HepG2 (cell line): ENCODE measurements at regions not wholly inside any gene's neighbourhood (a gene's known extent, or its start where the extent isn't known, plus 50 kb on each side); places are given as distances from the start of the nearest gene placed in this dataset.

Experiments
- ATAC-seq: fragments of 200-7000 bp; cut with Tn5 transposase; 3 replicates; pipeline ENCODE4 v1.9.1; 2020; ENCODE audit warnings: mild to moderate bottlenecking, moderate library complexity
- BruUV-seq: library from RNA; stranded (reverse); fragments of 400-500 nt; replicated peaks from 2 replicates; lab custom pipeline; 2021; lab: Mats Ljungman, UMichigan
- CTCF ChIA-PET: fragments of 300-600 bp; formaldehyde crosslinking; extraction: SDS; loops from one replicate; lab custom pipeline; 2021; ENCODE audit warnings: low total read pairs, inconsistent platforms, low intra/inter-chr PET ratio; lab: Yijun Ruan, JAX
- POLR2A ChIA-PET: fragments of 350-600 bp; sonication (Branson Sonifier 250); formaldehyde crosslinking; loops from one replicate; lab custom pipeline; 2020; ENCODE audit warnings: antibody characterized with exemption, inconsistent platforms; lab: Yijun Ruan, JAX
- DNase-seq: peaks from one replicate; pipeline ENCODE4 v3.0.0-alpha.2; 2015; ENCODE audit warnings: low spot score
- FAIRE-seq: peaks from 3 replicates; lab custom pipeline; 2011; peaks lifted over from hg19 to GRCh38; lab: Jason Lieb, UNC
- H2AFZ ChIP-seq: one replicate; pipeline ENCODE4 v1.6.1; 2011; ENCODE audit warnings: low read length, inconsistent platforms
- H3K27ac ChIP-seq: fragments of 300-600 bp; 3 replicates; pipeline ENCODE4 v1.8.0; 2011; ENCODE audit warnings: mixed run types, mild to moderate bottlenecking, mixed read lengths, low read length, inconsistent platforms; ENCODE audit not compliant: insufficient read depth; ENCODE audit errors: extremely low read length
- H3K27me3 ChIP-seq, 2 experiments: fragments of 200-600 bp in 1 of 2; 2 replicates in 1 of 2; 3 replicates in 1 of 2; pipeline versions ENCODE4 v1.6.0 to v1.8.0; 2011; ENCODE audit warnings: low read length in 2 of 2, mild to moderate bottlenecking in 2 of 2, moderate library complexity in 2 of 2, inconsistent platforms in 1 of 2; ENCODE audit not compliant: insufficient read depth in 2 of 2, control insufficient read depth in 1 of 2
- H3K36me3 ChIP-seq, 2 experiments: fragments of 200-600 bp in 1 of 2; replicated peaks in 1 of 2; 2 replicates in 1 of 2; 3 replicates in 1 of 2; pipeline versions ENCODE4 v1.5.1 to v1.8.0; 2011; ENCODE audit warnings: low read length in 2 of 2, inconsistent platforms in 1 of 2; ENCODE audit not compliant: insufficient read depth in 2 of 2, control insufficient read depth in 1 of 2
- H3K4me1 ChIP-seq: 2 replicates; pipeline ENCODE4 v1.5.1; 2012; ENCODE audit warnings: low read length, inconsistent platforms; ENCODE audit not compliant: insufficient read depth
- H3K4me2 ChIP-seq: 2 replicates; pipeline ENCODE4 v1.6.0; 2011; ENCODE audit warnings: low read depth, low read length, inconsistent platforms
- H3K4me3 ChIP-seq, 3 experiments: fragments of 200-600 bp in 1 of 3; sonication (generic), shearing (Covaris generic) in 1 of 3; replicated peaks in 1 of 3; 2 replicates each; pipeline ENCODE4 v1.5.1; 2011 to 2016; ENCODE audit warnings: low read length in 3 of 3, inconsistent platforms in 2 of 3, low read depth in 2 of 3, mild to moderate bottlenecking in 2 of 3, control low read depth in 1 of 3, mixed read lengths in 1 of 3; ENCODE audit not compliant: insufficient read depth in 1 of 3
- H3K79me2 ChIP-seq: one replicate; pipeline ENCODE4 v1.6.1; 2011; ENCODE audit warnings: low read length, inconsistent platforms; ENCODE audit not compliant: insufficient read depth
- H3K9ac ChIP-seq: 2 replicates; pipeline ENCODE4 v1.6.0; 2011; ENCODE audit warnings: mild to moderate bottlenecking, low read depth, low read length, inconsistent platforms; ENCODE audit not compliant: insufficient read depth
- H3K9me3 ChIP-seq: 2 replicates; pipeline ENCODE4 v1.5.1; 2012; ENCODE audit warnings: mild to moderate bottlenecking, low read length
- H4K20me1 ChIP-seq: 2 replicates; pipeline ENCODE4 v1.6.0; 2011; ENCODE audit warnings: inconsistent platforms, mild to moderate bottlenecking, low read length, moderate library complexity; ENCODE audit not compliant: insufficient read depth
- BHLHE40 ChIP-seq: IDR thresholded peaks from 2 replicates; pipeline ENCODE4 v1.6.1; 2011; ENCODE audit warnings: low read length, improper control_type of control experiment
- ISX ChIP-seq: sonication (generic); formaldehyde crosslinking; conservative IDR thresholded peaks from 2 replicates; pipeline ENCODE4 v1.5.0; 2020; ENCODE audit warnings: missing genetic modification reagents
- KAT7 ChIP-seq: IDR thresholded peaks from 2 replicates; pipeline ENCODE4 v1.6.1; 2018; ENCODE audit warnings: borderline replicate concordance, missing compliant biosample characterization
- MTA1 ChIP-seq: sonication (generic); formaldehyde crosslinking; IDR thresholded peaks from 2 replicates; pipeline ENCODE4 v1.4.0; 2020; ENCODE audit warnings: missing genetic modification reagents, mild to moderate bottlenecking, borderline replicate concordance
- MTF1 ChIP-seq: sonication (generic); formaldehyde crosslinking; IDR thresholded peaks from 2 replicates; pipeline ENCODE4 v1.5.0; 2020; ENCODE audit warnings: missing genetic modification reagents
- NFIC ChIP-seq: IDR thresholded peaks from 2 replicates; pipeline ENCODE4 v1.6.1; 2012; ENCODE audit warnings: mild to moderate bottlenecking, low read length, inconsistent platforms
- POLR2G ChIP-seq: fragments of 200-400 bp; formaldehyde crosslinking; IDR thresholded peaks from 2 replicates; pipeline ENCODE4 v1.6.1; 2018; ENCODE audit warnings: mild to moderate bottlenecking, low read depth, low read length, moderate library complexity
- SOX13 ChIP-seq, 3 experiments: fragments of 450-650 bp in 1 of 3; sonication (generic) in 1 of 3; formaldehyde crosslinking in 1 of 3; IDR thresholded peaks in 2 of 3; conservative IDR thresholded peaks in 1 of 3; 2 replicates each; pipeline versions ENCODE4 v1.5.0 to v1.6.1; 2016 to 2020; ENCODE audit warnings: antibody characterized with exemption in 1 of 3, mild to moderate bottlenecking in 1 of 3, missing compliant biosample characterization in 1 of 3, missing genetic modification reagents in 1 of 3, moderate library complexity in 1 of 3
- XBP1 ChIP-seq: sonication (generic); formaldehyde crosslinking; IDR thresholded peaks from 2 replicates; pipeline ENCODE4 v1.5.0; 2020; ENCODE audit warnings: missing genetic modification reagents
- ZBTB20 ChIP-seq: sonication (generic); formaldehyde crosslinking; IDR thresholded peaks from 2 replicates; pipeline ENCODE4 v1.8.1; 2023; ENCODE audit warnings: missing genetic modification reagents, low read depth, mild to moderate bottlenecking, borderline replicate concordance
- ZNF10 ChIP-seq: sonication (generic); formaldehyde crosslinking; IDR thresholded peaks from 2 replicates; pipeline ENCODE4 v1.4.0; 2020; ENCODE audit warnings: mild to moderate bottlenecking, low read depth, missing genetic modification reagents, borderline replicate concordance
- ZNF225 ChIP-seq: sonication (generic); formaldehyde crosslinking; IDR thresholded peaks from 2 replicates; pipeline ENCODE4 v1.4.0; 2020; ENCODE audit warnings: mild to moderate bottlenecking, missing genetic modification reagents
- ZNF331 ChIP-seq: sonication (generic); formaldehyde crosslinking; IDR thresholded peaks from 2 replicates; pipeline ENCODE4 v1.4.0; 2020; ENCODE audit warnings: missing genetic modification reagents
- ZNF615 ChIP-seq: sonication (generic); formaldehyde crosslinking; IDR thresholded peaks from 2 replicates; pipeline ENCODE4 v1.5.0; 2020; ENCODE audit warnings: mild to moderate bottlenecking, missing genetic modification reagents, borderline replicate concordance
- ZNF674 ChIP-seq: sonication (generic); formaldehyde crosslinking; IDR thresholded peaks from 2 replicates; pipeline ENCODE4 v1.5.0; 2020; ENCODE audit warnings: low read depth, mild to moderate bottlenecking, missing genetic modification reagents
- ZNF720 ChIP-seq: sonication (generic); formaldehyde crosslinking; IDR thresholded peaks from 2 replicates; pipeline ENCODE4 v1.4.0; 2020; ENCODE audit warnings: missing genetic modification reagents
- WGBS: methylation state at CpG from one replicate; pipeline ENCODE4 v1.1.6; 2017; ENCODE audit warnings: low lambda C conversion rate; 5-methylcytosine and 5-hydroxymethylcytosine counted together
- in situ Hi-C: cut with HindIII; loops from 2 replicates; pipeline ENCODE4 v1.10.0; 2017; ENCODE audit warnings: low pct_unique_long_range_greater_than_20kb; ENCODE audit not compliant: extremely low pct_ligation_motif_present
- intact Hi-C: fragments of 100-400 bp; cut with micrococcal nuclease; formaldehyde crosslinking; loops from one replicate; pipeline ENCODE4 v1.10.0; 2022; ENCODE audit not compliant: unreplicated experiment
- TF ChIP-seq, protein P1 (sequence below): sonication (generic); formaldehyde crosslinking; IDR thresholded peaks from 2 replicates; pipeline ENCODE4 v1.8.1; 2023; ENCODE audit warnings: mild to moderate bottlenecking, missing genetic modification reagents
- TF ChIP-seq, protein P2 (sequence below): sonication (generic); formaldehyde crosslinking; IDR thresholded peaks from 2 replicates; pipeline ENCODE4 v1.4.0; 2020; ENCODE audit warnings: missing genetic modification reagents
- TF ChIP-seq, protein P3 (sequence below): sonication (generic); formaldehyde crosslinking; IDR thresholded peaks from 2 replicates; pipeline ENCODE4 v1.9.0; 2022; ENCODE audit warnings: missing genetic modification reagents, mild to moderate bottlenecking, borderline replicate concordance
- TF ChIP-seq, protein P4 (sequence below): sonication (generic); formaldehyde crosslinking; IDR thresholded peaks from 2 replicates; pipeline ENCODE4 v1.5.0; 2020; ENCODE audit warnings: missing genetic modification reagents

GRCh38 chr18:44186001-44186400 lies 494.7 kb upstream of the SETBP1 start:
- ChIA-PET POLR2A (no interaction called here), CTCF (no interaction called here)
- FAIRE-seq (no peak), ATAC-seq (no peak), DNase-seq (no peak)
- Histone ChIP-seq H3K9ac (no peak overlapping the region), H3K9me3 (0 out of 2 replicates have a peak, but pooled peaks cover 4% of the 10 kb centered on the region), H4K20me1 (no peaks in the 10 kb centered on the region), H3K4me1 (no peaks in the 10 kb centered on the region), H3K79me2 (no peaks in the 10 kb centered on the region), H3K27me3 (no peaks in the 10 kb centered on the region), H3K36me3 (no peaks in the 10 kb centered on the region), H3K4me3 (no peak overlapping the region), H2AFZ (no peak overlapping the region), H3K4me2 (no peak overlapping the region), H3K27ac (no peak overlapping the region)
- WGBS: 0% methylated on average over 3 of the region's 3 CpGs
- in situ Hi-C loops (no loop called here), intact Hi-C loops (no loop called here)
- no TSS peak for BruUV-seq
- TF ChIP-seq ZNF720 (CRISPR knock-in tag) (no peak), XBP1 (CRISPR knock-in tag) (no peak), ZNF225 (no peak), ZBTB20 (CRISPR knock-in tag) (no peak), KAT7 (no peak), SOX13 (IDR thresholded peaks at IDR 0.05) (no peak), SOX13 (CRISPR knock-in tag; conservative IDR thresholded peaks at IDR 0.05 in 1 of 2, IDR thresholded peaks at IDR 0.05 in 1 of 2) (no peak), BHLHE40 (no peak), MTF1 (no peak), POLR2G (no peak), MTA1 (CRISPR knock-in tag) (no peak), ZNF331 (CRISPR knock-in tag) (no peak), ZNF10 (no peak), ZNF615 (CRISPR knock-in tag) (no peak), ZNF674 (no peak), ISX (CRISPR knock-in tag) (no peak), NFIC (no peak)
- TF ChIP-seq, protein P1, sequence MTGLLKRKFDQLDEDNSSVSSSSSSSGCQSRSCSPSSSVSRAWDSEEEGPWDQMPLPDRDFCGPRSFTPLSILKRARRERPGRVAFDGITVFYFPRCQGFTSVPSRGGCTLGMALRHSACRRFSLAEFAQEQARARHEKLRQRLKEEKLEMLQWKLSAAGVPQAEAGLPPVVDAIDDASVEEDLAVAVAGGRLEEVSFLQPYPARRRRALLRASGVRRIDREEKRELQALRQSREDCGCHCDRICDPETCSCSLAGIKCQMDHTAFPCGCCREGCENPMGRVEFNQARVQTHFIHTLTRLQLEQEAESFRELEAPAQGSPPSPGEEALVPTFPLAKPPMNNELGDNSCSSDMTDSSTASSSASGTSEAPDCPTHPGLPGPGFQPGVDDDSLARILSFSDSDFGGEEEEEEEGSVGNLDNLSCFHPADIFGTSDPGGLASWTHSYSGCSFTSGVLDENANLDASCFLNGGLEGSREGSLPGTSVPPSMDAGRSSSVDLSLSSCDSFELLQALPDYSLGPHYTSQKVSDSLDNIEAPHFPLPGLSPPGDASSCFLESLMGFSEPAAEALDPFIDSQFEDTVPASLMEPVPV (CRISPR knock-in tag): no peak
- TF ChIP-seq, protein P2, sequence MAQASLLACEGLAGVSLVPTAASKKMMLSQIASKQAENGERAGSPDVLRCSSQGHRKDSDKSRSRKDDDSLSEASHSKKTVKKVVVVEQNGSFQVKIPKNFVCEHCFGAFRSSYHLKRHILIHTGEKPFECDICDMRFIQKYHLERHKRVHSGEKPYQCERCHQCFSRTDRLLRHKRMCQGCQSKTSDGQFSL (CRISPR knock-in tag): no peak
- TF ChIP-seq, protein P3, sequence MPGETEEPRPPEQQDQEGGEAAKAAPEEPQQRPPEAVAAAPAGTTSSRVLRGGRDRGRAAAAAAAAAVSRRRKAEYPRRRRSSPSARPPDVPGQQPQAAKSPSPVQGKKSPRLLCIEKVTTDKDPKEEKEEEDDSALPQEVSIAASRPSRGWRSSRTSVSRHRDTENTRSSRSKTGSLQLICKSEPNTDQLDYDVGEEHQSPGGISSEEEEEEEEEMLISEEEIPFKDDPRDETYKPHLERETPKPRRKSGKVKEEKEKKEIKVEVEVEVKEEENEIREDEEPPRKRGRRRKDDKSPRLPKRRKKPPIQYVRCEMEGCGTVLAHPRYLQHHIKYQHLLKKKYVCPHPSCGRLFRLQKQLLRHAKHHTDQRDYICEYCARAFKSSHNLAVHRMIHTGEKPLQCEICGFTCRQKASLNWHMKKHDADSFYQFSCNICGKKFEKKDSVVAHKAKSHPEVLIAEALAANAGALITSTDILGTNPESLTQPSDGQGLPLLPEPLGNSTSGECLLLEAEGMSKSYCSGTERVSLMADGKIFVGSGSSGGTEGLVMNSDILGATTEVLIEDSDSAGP (CRISPR knock-in tag): no peak
- TF ChIP-seq, protein P4, sequence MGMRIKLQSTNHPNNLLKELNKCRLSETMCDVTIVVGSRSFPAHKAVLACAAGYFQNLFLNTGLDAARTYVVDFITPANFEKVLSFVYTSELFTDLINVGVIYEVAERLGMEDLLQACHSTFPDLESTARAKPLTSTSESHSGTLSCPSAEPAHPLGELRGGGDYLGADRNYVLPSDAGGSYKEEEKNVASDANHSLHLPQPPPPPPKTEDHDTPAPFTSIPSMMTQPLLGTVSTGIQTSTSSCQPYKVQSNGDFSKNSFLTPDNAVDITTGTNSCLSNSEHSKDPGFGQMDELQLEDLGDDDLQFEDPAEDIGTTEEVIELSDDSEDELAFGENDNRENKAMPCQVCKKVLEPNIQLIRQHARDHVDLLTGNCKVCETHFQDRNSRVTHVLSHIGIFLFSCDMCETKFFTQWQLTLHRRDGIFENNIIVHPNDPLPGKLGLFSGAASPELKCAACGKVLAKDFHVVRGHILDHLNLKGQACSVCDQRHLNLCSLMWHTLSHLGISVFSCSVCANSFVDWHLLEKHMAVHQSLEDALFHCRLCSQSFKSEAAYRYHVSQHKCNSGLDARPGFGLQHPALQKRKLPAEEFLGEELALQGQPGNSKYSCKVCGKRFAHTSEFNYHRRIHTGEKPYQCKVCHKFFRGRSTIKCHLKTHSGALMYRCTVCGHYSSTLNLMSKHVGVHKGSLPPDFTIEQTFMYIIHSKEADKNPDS (CRISPR knock-in tag): no peak
